Mesothelial cell of epicardium (in vitro differentiated cells): ENCODE measurements at regions not wholly inside any gene's neighbourhood (a gene's known extent, or its start where the extent isn't known, plus 50 kb on each side); places are given as distances from the start of the nearest gene placed in this dataset.

Experiments
- DNase-seq, 2 experiments: peaks; one replicate each; pipeline ENCODE4 v3.0.0; 2021; ENCODE audit warnings: low spot score in 2 of 2; ENCODE audit not compliant: unreplicated experiment in 2 of 2
- H3K27ac Mint-ChIP-seq: 2 replicates; pipeline ENCODE4 v1.8.0; 2021; ENCODE audit warnings: mixed read lengths
- H3K27me3 Mint-ChIP-seq: 2 replicates; pipeline ENCODE4 v1.8.0; 2021; ENCODE audit warnings: low read depth, mixed read lengths
- H3K36me3 Mint-ChIP-seq: 2 replicates; pipeline ENCODE4 v1.8.0; 2021; ENCODE audit warnings: mixed read lengths
- H3K4me1 Mint-ChIP-seq: 2 replicates; pipeline ENCODE4 v1.8.0; 2021; ENCODE audit warnings: mixed read lengths
- H3K4me3 Mint-ChIP-seq: 2 replicates; pipeline ENCODE4 v1.8.0; 2021; ENCODE audit warnings: mild to moderate bottlenecking, moderate library complexity, mixed read lengths
- H3K9me3 Mint-ChIP-seq: 2 replicates; pipeline ENCODE4 v1.8.0; 2021; ENCODE audit warnings: mixed read lengths
- CTCF ChIP-seq: fragments of 200-600 bp; sonication (generic); IDR thresholded peaks from one replicate; pipeline ENCODE4 v1.5.0; 2021; ENCODE audit warnings: antibody characterized with exemption; ENCODE audit not compliant: unreplicated experiment

DNA sequence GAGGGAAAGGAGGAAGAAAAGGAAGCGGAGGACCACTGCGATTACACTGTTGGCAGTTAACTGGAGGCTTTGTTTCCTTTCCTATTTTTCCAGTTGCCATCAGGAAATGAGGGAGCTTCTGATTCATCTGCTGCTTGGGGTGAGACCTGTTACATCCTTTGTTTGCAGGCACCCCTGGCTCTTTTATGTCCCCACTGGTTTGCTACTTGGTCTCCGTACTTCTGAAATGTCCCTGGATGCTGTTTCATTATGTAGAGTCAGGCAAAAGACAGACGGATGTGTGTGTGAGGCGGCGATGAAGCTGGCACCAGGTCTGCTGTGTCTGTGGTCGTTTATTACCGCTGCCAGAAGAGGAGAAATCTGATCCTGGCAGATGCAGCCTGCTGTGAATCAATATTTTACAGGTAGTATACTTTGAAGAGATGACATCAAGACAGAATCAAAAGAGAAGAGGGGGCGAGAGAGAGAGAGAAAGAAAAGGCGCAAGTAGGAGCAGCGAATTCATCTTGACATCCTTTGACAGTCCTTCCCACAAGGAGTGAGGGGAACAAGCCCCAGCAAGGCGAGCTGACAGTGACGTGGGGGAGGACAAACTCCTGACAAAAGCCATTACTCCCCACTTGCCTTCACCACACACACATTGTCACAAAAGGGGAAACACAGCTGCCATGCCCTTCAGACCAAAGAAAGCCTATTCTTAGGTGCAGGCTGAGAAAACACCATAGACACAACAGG is 145.9 kb upstream of the FBXL4 start:
- DNase-seq: no peak
- peaks cover 42% of the 10 kb centered on the region for H3K27me3 Mint-ChIP-seq
- H3K27ac Mint-ChIP-seq: no peak overlapping the region
- peaks cover 4% of the 10 kb centered on the region for H3K4me1 Mint-ChIP-seq
- no peaks in the 10 kb centered on the region for H3K36me3 Mint-ChIP-seq
- TF ChIP-seq CTCF: no peak
- no peak overlapping the region for H3K4me3 Mint-ChIP-seq
- H3K9me3 Mint-ChIP-seq: no peaks in the 10 kb centered on the region

DNA sequence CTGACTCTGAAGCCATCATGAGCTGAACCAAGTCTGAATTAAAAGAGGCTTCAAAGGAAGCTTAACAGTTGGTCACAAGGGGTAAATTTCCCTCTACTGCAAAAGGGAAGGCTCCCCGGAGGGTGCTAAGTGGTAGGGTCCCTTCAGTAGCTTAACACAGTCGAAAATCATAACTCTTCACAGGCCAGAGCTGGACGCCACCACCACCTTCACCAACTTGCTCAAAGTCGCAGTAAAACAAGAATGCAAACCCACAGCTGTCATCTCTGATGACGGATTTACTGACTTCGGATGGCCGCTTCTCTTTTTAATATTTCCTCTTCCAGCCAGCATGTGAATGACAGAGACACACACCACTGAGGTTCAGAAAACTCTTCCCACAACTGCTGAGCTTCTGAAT is 144.7 kb upstream of the FBXL4 start:
- TF ChIP-seq CTCF: no peak
- no peaks in the 10 kb centered on the region for H3K36me3 Mint-ChIP-seq
- no peaks in the 10 kb centered on the region for H3K9me3 Mint-ChIP-seq

GRCh38 chr6:99091985-99092384 is 144.2 kb upstream of the FBXL4 start:
- H3K9me3 Mint-ChIP-seq: no peaks in the 10 kb centered on the region
- TF ChIP-seq CTCF: no peak
- DNase-seq: no peak
- H3K27ac Mint-ChIP-seq: no peak overlapping the region
- H3K27me3 Mint-ChIP-seq: peaks cover 44% of the 10 kb centered on the region
- no peaks in the 10 kb centered on the region for H3K36me3 Mint-ChIP-seq
- H3K4me1 Mint-ChIP-seq: peaks cover 4% of the 10 kb centered on the region
- H3K4me3 Mint-ChIP-seq: no peak overlapping the region

More for the DNA sequence above, 144.7 kb upstream of the FBXL4 start:
- no peak overlapping the region for H3K4me3 Mint-ChIP-seq
- no peak for DNase-seq
- no peak overlapping the region for H3K27ac Mint-ChIP-seq
- peaks cover 4% of the 10 kb centered on the region for H3K4me1 Mint-ChIP-seq
- H3K27me3 Mint-ChIP-seq: peaks cover 44% of the 10 kb centered on the region

DNA sequence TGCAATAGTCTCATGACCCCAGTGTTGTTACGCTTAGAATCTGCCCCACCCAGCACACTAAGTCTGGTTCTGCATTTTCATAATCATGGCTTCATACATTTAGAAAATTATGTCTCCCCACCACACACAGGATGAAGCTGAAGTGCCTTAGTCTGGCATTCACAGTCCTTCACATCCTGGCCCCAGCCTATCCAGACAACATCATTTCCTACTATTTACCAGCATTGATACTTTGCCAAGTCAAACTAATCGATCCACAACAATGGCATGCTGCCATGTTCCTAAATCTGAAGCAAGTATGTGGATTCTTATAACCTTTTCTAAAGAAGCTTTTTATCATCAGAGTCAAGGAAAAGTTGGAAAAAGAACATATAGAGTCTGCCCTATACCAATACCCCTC is 132.4 kb upstream of the FBXL4 start:
- TF ChIP-seq CTCF: no peak
- Mint-ChIP-seq H3K27me3 (peaks cover 29% of the 10 kb centered on the region), H3K9me3 (no peaks in the 10 kb centered on the region), H3K4me3 (no peak overlapping the region), H3K36me3 (no peaks in the 10 kb centered on the region), H3K4me1 (no peaks in the 10 kb centered on the region), H3K27ac (no peak overlapping the region)
- no peak for DNase-seq

- Mint-ChIP-seq H3K27me3 (peaks cover 35% of the 10 kb centered on the region), H3K36me3 (no peaks in the 10 kb centered on the region), H3K27ac (no peak overlapping the region), H3K4me3 (no peak overlapping the region), H3K9me3 (no peaks in the 10 kb centered on the region), H3K4me1 (no peaks in the 10 kb centered on the region)
- no peak for DNase-seq
- no peak for TF ChIP-seq CTCF
Observed at GRCh38 chr6:99079058-99079457, 131.3 kb upstream of the FBXL4 start.
